GM18507 (cell line): ENCODE measurements at regions not wholly inside any gene's neighbourhood (a gene's known extent, or its start where the extent isn't known, plus 50 kb on each side); places are given as distances from the start of the nearest gene placed in this dataset.
"Not testable (repeated sequence)": the region's sequence is repeated elsewhere in the genome, so short reads cannot be mapped to it uniquely, and the experiment has no call there.

Experiments used
- DNase-seq: peaks from one replicate; pipeline ENCODE4 v3.0.0; 2011; ENCODE audit warnings: low read depth; ENCODE audit not compliant: insufficient read length; ENCODE audit errors: extremely low spot score
- FAIRE-seq: peaks from 2 replicates; lab custom pipeline; 2011; peaks lifted over from hg19 to GRCh38; lab: Jason Lieb, UNC

DNA sequence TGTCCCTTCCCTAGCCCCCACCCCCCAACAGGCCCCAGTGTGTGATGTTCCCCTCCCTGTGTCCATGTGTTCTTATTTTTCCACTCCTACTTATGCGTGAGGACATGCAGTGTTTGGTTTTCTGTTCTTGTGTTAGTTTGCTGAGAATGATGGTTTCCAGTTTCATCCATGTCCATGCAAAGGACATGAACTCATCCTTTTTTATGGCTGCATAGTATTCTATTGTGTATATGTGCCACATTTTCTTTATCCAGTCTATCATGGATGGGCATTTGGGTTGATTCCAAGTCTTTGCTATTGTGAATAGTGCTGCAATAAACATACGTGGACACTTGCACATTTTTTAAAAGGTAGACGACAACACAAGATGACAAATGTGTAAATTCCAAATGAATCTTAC, 192.5 kb upstream of the SAMSN1 start:
- not testable (repeated sequence) for FAIRE-seq, DNase-seq

GRCh38 chr21:14737922-14738321, 191.8 kb upstream of the SAMSN1 start:
- FAIRE-seq (peak; percentile 81), DNase-seq (peak; percentile 9)

GRCh38 chr21:14737284-14737691, 191.2 kb upstream of the SAMSN1 start:
- DNase-seq (no peak), FAIRE-seq (peak; percentile 5)

DNA sequence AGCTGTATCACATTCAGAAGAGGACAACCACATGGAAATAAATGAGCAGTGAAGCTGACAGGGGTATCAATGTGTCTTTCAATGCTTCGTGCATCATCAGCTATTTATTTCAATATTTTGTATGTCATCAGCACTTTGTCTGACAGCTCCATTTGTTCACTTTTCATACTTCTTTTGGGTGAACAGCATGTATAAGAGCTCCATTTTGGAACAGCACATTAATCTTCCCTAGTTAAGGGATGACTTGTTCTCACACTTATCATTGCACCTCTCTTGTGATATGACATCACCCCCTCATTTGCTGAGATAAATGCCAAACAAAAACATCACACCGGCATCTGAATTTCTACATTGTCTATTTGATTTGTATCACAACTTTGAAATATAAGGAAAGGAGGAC, 190.6 kb upstream of the SAMSN1 start:
- DNase-seq, result no peak
- peak; percentile 12 for FAIRE-seq

GRCh38 chr21:14736162-14736561, 190.0 kb upstream of the SAMSN1 start:
- DNase-seq, result no peak
- peak; percentile 82 for FAIRE-seq

GRCh38 chr21:14734833-14735232, 188.7 kb upstream of the SAMSN1 start:
- no peak for FAIRE-seq
- no peak for DNase-seq

GRCh38 chr21:14734191-14734590, 188.1 kb upstream of the SAMSN1 start:
- peak; percentile 18 for FAIRE-seq
- DNase-seq, result no peak

- no peak for DNase-seq
- FAIRE-seq, result no peak
Observed at GRCh38 chr21:14725219-14725618, 179.1 kb upstream of the SAMSN1 start.

- DNase-seq, result no peak
- FAIRE-seq, result no peak
Observed at GRCh38 chr21:14722841-14723483, 176.8 kb upstream of the SAMSN1 start.

DNA sequence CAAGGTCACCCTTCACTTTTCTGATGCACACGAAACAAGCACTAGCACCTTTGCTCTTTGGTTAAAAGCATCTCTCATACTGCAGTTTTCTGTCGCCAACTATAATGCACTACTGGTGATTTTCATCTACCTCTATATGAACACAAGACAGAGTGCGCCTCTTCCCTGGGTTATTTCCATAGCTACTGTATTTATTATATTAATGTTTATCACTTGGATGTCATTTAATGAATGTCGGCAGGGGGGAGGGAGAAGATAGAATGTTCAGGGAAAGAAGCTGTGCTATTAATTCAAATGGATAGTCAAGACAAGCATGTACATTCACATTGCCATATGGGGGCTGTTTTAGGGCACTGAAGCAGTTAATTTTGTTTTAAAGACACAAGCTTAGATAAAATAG, 174.1 kb upstream of the SAMSN1 start:
- no peak for FAIRE-seq
- DNase-seq, result no peak

DNA sequence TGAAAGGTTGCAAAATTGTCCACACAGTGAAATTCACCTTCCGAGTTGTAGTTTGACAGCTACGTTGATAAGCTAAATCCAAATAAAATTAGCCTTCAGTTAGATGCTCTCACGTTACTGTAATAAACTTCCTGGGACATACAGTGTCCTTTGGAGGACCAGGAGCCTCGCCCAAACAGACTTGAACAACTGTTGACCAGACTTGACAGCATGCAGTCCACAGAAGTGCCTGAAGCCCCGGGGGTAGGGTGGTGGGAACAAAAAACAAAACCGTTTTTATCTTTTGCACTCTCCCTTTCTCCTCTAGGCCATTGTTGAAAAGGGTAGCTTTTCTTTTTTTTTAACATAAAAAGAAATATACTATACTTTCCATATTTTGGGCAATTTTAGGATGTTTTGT, 172.8 kb upstream of the SAMSN1 start:
- DNase-seq, result no peak
- no peak for FAIRE-seq

- no peak for DNase-seq
- FAIRE-seq, result no peak
Observed at GRCh38 chr21:14716761-14717396, 170.8 kb upstream of the SAMSN1 start.

DNA sequence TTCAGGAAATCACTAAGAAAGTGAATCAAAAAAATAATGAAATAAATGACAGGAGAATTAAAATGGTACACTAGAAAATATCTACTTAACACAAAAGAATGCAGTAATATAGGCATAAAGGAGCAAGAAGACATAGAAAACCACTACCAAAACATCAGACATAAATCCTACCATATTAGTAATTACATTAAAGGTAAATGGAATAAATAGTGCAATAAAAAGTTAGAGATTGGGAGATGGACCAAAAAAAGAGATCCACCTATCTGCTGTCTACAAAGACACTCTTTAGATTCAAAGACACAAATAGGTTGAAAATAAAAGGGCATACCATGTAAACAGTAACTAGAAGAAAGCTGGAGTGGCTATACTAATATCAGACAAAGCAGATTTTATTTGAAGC, 167.0 kb upstream of the SAMSN1 start:
- FAIRE-seq (no peak), DNase-seq (no peak)

GRCh38 chr21:14712121-14712715, 166.1 kb upstream of the SAMSN1 start:
- no peak for DNase-seq
- FAIRE-seq, result no peak

- FAIRE-seq (no peak), DNase-seq (no peak)
Observed at GRCh38 chr21:14711287-14711686, 165.2 kb upstream of the SAMSN1 start.

DNA sequence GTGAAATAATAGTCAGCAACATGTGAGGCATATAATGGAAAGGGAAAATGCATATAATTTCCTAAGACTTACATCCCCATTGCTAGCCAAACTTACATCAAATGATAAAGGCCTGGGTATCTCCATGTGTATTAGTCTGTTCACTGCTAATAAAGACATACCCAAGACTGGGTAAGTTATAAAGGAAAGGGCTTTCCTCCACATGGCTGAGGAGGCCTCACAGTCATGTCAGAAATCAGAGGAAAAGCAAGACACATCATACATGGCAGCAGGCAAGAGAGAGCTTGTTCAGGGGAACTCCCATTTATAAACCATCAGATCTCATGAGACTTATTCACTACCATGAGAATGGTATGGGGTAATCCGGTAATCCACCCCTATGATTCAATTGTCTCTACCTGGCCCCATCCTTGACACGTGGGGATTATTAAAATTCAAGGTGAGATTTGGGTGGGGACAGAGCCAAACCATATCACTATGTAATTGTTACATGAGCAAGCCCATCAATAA, 161.5 kb upstream of the SAMSN1 start:
- no peak for FAIRE-seq
- no peak for DNase-seq

DNA sequence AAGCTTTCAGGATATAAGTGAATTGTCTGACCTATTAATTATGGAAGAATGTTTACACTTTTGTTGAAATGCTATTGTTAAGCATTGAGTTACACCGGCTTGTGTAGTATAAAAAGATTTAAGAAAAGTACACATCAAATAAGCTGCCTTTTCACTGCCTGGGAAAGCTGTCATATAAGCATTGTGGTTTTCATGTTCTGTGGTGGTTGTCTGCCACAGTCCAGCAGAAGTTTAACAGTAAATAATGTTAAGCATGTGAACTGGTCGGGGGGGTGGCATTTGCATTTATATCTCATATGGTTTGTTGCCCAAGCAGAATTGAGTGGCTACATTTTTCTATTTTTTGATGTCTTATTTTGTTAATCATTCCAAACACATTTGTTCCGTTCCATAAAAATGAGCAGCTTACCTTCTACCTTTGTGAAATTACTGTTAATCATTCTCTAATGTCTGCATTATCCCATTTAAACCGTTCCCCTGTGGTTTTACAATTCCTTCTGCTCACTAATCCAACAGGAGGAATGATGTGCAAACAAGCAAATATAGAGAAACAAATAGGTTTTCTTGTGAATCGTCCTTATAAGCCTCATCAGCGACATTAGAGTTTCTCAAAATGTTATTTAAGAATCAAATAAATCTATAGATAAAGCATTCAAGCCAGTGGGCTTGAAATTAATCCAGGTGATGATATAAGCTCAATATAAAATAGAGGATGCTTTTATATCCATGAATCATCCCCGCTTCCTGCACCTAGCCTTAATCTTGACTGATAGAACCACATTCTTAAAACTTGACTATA, 160.8 kb upstream of the SAMSN1 start:
- FAIRE-seq, result no peak

GRCh38 chr21:14699433-14700407, 153.6 kb upstream of the SAMSN1 start:
- FAIRE-seq (no peak), DNase-seq (no peak)

More for the DNA sequence above, 160.8 kb upstream of the SAMSN1 start:
- no peak for DNase-seq

GRCh38 chr21:14697769-14698168, 151.7 kb upstream of the SAMSN1 start:
- DNase-seq (no peak), FAIRE-seq (no peak)
